ENCODE measurements at regions not wholly inside any gene's neighbourhood (a gene's known extent, or its start where the extent isn't known, plus 50 kb on each side); places are given as distances from the start of the nearest gene placed in this dataset.

GRCh38 chr4:146022541-146022940 lies 83.9 kb upstream of the ZNF827 start:
- TF ChIP-seq, protein P1, sequence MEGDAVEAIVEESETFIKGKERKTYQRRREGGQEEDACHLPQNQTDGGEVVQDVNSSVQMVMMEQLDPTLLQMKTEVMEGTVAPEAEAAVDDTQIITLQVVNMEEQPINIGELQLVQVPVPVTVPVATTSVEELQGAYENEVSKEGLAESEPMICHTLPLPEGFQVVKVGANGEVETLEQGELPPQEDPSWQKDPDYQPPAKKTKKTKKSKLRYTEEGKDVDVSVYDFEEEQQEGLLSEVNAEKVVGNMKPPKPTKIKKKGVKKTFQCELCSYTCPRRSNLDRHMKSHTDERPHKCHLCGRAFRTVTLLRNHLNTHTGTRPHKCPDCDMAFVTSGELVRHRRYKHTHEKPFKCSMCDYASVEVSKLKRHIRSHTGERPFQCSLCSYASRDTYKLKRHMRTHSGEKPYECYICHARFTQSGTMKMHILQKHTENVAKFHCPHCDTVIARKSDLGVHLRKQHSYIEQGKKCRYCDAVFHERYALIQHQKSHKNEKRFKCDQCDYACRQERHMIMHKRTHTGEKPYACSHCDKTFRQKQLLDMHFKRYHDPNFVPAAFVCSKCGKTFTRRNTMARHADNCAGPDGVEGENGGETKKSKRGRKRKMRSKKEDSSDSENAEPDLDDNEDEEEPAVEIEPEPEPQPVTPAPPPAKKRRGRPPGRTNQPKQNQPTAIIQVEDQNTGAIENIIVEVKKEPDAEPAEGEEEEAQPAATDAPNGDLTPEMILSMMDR (IDR thresholded peaks at IDR 0.05) = no peak
- no peak for TF ChIP-seq POLR2A (IDR thresholded peaks at IDR 0.05)

Measured in esophagus squamous epithelium (tissue), 4 donors.